Spinal cord (tissue), 9 donors: ENCODE measurements at regions not wholly inside any gene's neighbourhood (a gene's known extent, or its start where the extent isn't known, plus 50 kb on each side); places are given as distances from the start of the nearest gene placed in this dataset.

Source experiments
- DNase-seq, 6 donors: peaks; one replicate each; pipeline versions ENCODE4 v3.0.0 to v3.0.0-alpha.2; 2013 to 2015; ENCODE audit warnings: low spot score in 6 of 6, low read depth in 4 of 6
- H3K27ac ChIP-seq: one replicate; pipeline ENCODE4 v1.5.1; 2013; ENCODE audit warnings: low read depth, low read length, control low read depth
- H3K27me3 ChIP-seq: one replicate; pipeline ENCODE4 v1.6.1; 2013; ENCODE audit warnings: low read length; ENCODE audit not compliant: control insufficient read depth, insufficient read depth
- H3K36me3 ChIP-seq: one replicate; pipeline ENCODE4 v1.6.1; 2013; ENCODE audit warnings: low read length; ENCODE audit not compliant: control insufficient read depth, insufficient read depth
- H3K4me1 ChIP-seq: one replicate; pipeline ENCODE4 v1.6.1; 2013; ENCODE audit warnings: low read length; ENCODE audit not compliant: control insufficient read depth, insufficient read depth
- H3K4me3 ChIP-seq: one replicate; pipeline ENCODE4 v1.5.1; 2013; ENCODE audit warnings: low read depth, low read length, control low read depth
- H3K9me3 ChIP-seq: one replicate; pipeline ENCODE4 v1.6.1; 2013; ENCODE audit warnings: low read length; ENCODE audit not compliant: control insufficient read depth, insufficient read depth
- WGBS: methylation state at CpG from one replicate; pipeline ENCODE4 v1.1.5; 2013; ENCODE audit warnings: missing lambda C conversion rate; ENCODE audit not compliant: insufficient coverage; 5-methylcytosine and 5-hydroxymethylcytosine counted together
- donor health status: healthy.

- Histone ChIP-seq H3K36me3 (no peaks in the 10 kb centered on the region), H3K9me3 (no peaks in the 10 kb centered on the region), H3K27me3 (no peaks in the 10 kb centered on the region), H3K27ac (no peak overlapping the region), H3K4me1 (no peaks in the 10 kb centered on the region), H3K4me3 (no peak overlapping the region)
- WGBS = no CpG with 5 or more reads among the region's 2 CpGs
- DNase-seq = no peak
These were observed 1269.7 kb downstream of the FSTL5 start for GRCh38 chr4:160894128-160894527.

GRCh38 chr4:160894809-160895208, 1269.0 kb downstream of the FSTL5 start:
- Histone ChIP-seq H3K4me1 (no peaks in the 10 kb centered on the region), H3K27me3 (no peaks in the 10 kb centered on the region), H3K9me3 (no peaks in the 10 kb centered on the region), H3K4me3 (no peak overlapping the region), H3K27ac (no peak overlapping the region), H3K36me3 (no peaks in the 10 kb centered on the region)
- WGBS = no CpG with 5 or more reads among the region's 3 CpGs
- no peak for DNase-seq

DNA sequence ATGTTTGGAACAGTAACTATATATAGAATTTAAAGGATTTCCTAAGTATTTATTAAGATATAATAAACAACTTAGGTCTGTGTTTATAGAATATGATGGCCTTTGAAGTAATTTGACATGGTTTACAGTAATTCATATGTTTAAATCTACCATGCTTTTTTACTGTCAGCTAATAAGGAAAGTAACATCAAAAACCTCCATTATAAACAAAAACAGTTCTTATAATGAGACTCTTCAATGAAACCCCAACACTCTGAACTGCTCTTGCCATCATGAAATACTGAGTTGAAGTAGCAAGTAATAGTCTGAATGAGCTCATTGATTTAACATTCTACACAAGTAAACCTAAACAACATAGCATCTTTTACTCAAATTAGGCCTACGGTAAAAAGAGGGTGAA, 1236.5 kb downstream of the FSTL5 start:
- Histone ChIP-seq H3K27ac (no peak overlapping the region), H3K27me3 (no peaks in the 10 kb centered on the region), H3K36me3 (no peaks in the 10 kb centered on the region), H3K4me3 (no peak overlapping the region), H3K9me3 (no peaks in the 10 kb centered on the region), H3K4me1 (no peaks in the 10 kb centered on the region)
- no peak for DNase-seq
- WGBS = no CpG with 5 or more reads among the region's 1 CpG

DNA sequence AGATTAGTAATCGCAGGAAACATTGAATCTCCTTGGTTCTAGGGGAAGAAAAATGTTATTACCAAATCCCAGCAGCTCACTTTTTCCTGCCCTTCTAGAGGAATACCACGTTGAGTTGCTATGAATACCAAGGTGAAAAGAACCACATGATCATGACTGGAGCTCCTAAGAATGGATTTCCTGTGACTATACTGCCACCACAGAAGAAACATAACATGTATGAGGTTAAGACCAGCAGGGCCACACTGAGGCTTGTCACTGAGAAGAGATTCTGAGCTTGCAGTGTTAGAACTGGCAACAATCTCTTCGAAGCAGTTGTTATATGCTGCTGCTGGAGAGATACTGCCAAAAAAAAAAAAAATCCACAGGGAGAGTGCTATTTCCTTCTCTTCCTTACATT, 1235.3 kb downstream of the FSTL5 start:
- Histone ChIP-seq H3K36me3 (no peaks in the 10 kb centered on the region), H3K27ac (no peak overlapping the region), H3K9me3 (no peaks in the 10 kb centered on the region), H3K27me3 (no peaks in the 10 kb centered on the region), H3K4me1 (no peaks in the 10 kb centered on the region), H3K4me3 (no peak overlapping the region)
- WGBS = no CpG with 5 or more reads among the region's 3 CpGs
- no peak for DNase-seq

DNA sequence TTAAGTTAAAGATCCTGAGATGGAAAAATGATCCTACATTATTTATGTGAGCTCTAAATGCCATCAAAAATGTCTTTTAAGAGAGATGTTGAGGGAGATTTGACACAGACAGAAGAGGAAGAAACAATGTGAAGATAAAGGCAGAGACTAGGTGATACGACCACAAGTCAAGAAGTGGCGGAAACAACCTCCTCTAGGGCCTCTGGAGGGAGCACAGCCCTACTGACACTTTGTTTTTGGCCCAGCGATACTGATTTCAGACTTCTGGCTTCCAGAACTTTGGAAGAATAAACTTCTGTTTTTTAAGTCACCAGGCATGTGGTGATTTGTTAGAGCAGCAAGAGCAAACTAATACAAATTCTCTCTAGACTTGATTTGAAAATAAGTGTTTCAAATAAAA, 1216.1 kb downstream of the FSTL5 start:
- 100% methylated on average over 1 of the region's 3 CpGs for WGBS

DNA sequence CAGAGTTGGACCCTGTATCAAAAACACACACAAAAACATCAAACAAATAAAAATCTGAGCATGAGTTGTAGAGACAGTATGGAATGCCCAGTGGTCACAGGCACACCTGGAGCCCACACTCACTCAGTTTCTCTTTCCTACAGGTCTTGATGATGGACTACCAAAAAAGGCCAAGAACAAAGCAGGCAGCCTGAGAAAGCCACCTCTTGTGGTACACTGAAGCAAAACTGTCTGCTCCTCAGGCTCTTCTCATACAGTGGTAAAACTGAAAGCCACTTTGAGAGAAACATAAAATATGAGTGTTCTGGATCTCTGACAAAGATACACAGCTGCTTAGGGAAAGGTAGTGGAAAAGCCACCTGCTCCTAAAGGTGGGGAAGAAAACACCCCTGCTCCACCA, 1206.9 kb downstream of the FSTL5 start:
- no peaks in the 10 kb centered on the region for H3K4me1 ChIP-seq
- no peak overlapping the region for H3K27ac ChIP-seq
- no peak for DNase-seq
- no peaks in the 10 kb centered on the region for H3K36me3 ChIP-seq
- H3K9me3 ChIP-seq = no peaks in the 10 kb centered on the region
- H3K27me3 ChIP-seq = no peaks in the 10 kb centered on the region
- H3K4me3 ChIP-seq = no peak overlapping the region

More for the DNA sequence above, 1216.1 kb downstream of the FSTL5 start:
- Histone ChIP-seq H3K36me3 (no peaks in the 10 kb centered on the region), H3K4me3 (no peak overlapping the region), H3K9me3 (peaks cover 2% of the 10 kb centered on the region), H3K27ac (no peak overlapping the region), H3K4me1 (no peaks in the 10 kb centered on the region), H3K27me3 (no peaks in the 10 kb centered on the region)
- no peak for DNase-seq

DNA sequence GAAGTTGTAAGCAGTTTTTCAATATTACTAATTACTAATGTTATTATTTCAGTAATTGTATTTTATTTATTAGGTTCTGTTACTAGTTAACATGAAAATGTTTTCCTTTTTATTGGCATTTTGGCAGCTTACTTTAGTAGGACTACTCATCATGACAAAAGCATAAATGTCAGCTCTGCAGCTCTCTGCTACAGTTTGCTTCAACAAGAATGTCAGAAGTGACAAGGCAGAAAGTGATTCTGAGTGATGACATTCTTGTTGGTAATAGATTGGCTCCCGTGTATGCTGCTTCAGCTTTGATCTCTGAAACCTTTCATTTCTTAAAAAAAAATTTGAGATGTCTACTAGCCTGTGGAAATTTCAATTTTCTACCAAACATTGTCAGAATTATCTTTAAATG, 1193.9 kb downstream of the FSTL5 start:
- no peaks in the 10 kb centered on the region for H3K9me3 ChIP-seq
- no CpG with 5 or more reads among the region's 1 CpG for WGBS
- H3K4me1 ChIP-seq = no peaks in the 10 kb centered on the region
- no peaks in the 10 kb centered on the region for H3K27me3 ChIP-seq
- DNase-seq = peak in 2 of 6 donors; percentile 11 to 20
- no peak overlapping the region for H3K27ac ChIP-seq
- no peaks in the 10 kb centered on the region for H3K36me3 ChIP-seq
- H3K4me3 ChIP-seq = no peak overlapping the region

DNA sequence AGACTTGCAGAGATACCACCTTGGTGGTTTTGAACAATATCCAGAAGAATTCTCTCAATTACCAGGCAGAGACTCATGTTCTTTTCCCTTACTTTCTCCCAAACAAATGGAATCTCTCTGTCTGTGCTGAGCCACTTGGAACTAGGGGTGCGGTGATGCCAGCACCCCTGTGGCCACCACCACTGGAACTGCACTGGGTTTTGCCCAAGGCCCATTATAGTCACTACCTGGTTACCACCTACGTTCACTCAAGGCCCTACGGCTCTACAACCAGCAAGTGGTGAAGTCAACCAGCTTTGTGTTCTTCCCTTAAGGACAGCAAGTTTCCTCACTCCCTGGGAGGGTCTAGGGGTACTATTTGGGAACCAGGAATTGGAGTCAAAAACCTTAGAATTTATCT, 1183.7 kb downstream of the FSTL5 start:
- Histone ChIP-seq H3K4me3 (no peak overlapping the region), H3K27me3 (no peaks in the 10 kb centered on the region), H3K9me3 (no peaks in the 10 kb centered on the region), H3K4me1 (no peaks in the 10 kb centered on the region), H3K36me3 (no peaks in the 10 kb centered on the region), H3K27ac (no peak overlapping the region)
- no peak for DNase-seq
- 100% methylated on average over 1 of the region's 3 CpGs for WGBS

- Histone ChIP-seq H3K4me3 (no peak overlapping the region), H3K4me1 (no peaks in the 10 kb centered on the region), H3K27ac (no peak overlapping the region), H3K9me3 (no peaks in the 10 kb centered on the region), H3K36me3 (no peaks in the 10 kb centered on the region), H3K27me3 (no peaks in the 10 kb centered on the region)
- no peak for DNase-seq
- 86% methylated on average over 1 of the region's 2 CpGs for WGBS
These were observed 1182.7 kb downstream of the FSTL5 start for GRCh38 chr4:160981083-160981482.

DNA sequence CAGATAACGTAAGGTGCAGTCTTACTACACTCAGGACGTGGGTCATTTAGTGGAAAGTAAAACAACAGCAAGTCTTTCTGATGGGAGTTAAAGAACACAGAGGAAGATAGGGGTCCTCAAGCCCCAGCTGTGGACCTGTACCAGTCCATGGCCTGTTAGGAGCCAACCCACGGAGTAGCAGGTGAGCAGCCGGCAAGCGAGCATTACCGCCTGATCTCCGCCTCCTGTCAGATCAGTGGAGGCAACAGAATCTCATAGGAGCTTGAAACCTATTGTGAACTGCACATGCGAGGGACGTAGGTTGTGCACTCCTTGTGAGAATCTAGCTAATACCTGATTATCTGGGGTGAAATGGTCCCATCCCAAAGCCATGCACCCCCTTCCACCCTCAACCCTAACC, 1180.8 kb downstream of the FSTL5 start:
- no peak overlapping the region for H3K4me3 ChIP-seq
- no peaks in the 10 kb centered on the region for H3K9me3 ChIP-seq
- H3K27ac ChIP-seq = no peak overlapping the region
- H3K36me3 ChIP-seq = no peaks in the 10 kb centered on the region
- DNase-seq = no peak
- WGBS = 98% methylated on average over 9 of the region's 9 CpGs
- no peaks in the 10 kb centered on the region for H3K4me1 ChIP-seq
- H3K27me3 ChIP-seq = no peaks in the 10 kb centered on the region
